ENCODE measurements at regions not wholly inside any gene's neighbourhood (a gene's known extent, or its start where the extent isn't known, plus 50 kb on each side); places are given as distances from the start of the nearest gene placed in this dataset.

DNA sequence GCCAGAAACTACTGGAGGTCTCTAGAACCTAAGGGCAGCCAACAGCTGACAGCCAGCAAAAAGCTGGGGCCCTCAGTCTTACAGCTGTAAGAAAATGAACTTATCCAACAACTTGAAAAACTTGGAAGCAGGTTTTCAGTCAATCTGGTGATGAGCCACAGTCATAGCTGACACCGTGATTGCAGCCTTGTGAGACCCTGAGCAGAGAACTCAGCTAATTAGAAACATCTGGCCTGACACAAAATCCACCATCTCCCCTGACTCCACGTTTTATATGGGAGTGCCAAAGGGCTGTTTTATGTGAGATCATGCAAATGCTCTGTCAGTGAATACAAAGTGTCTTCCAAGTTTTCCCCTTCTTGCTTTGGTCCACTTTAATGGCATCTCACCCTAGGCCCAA, 198.8 kb upstream of the DCAF8L1 start:
- TF ChIP-seq, protein P1, sequence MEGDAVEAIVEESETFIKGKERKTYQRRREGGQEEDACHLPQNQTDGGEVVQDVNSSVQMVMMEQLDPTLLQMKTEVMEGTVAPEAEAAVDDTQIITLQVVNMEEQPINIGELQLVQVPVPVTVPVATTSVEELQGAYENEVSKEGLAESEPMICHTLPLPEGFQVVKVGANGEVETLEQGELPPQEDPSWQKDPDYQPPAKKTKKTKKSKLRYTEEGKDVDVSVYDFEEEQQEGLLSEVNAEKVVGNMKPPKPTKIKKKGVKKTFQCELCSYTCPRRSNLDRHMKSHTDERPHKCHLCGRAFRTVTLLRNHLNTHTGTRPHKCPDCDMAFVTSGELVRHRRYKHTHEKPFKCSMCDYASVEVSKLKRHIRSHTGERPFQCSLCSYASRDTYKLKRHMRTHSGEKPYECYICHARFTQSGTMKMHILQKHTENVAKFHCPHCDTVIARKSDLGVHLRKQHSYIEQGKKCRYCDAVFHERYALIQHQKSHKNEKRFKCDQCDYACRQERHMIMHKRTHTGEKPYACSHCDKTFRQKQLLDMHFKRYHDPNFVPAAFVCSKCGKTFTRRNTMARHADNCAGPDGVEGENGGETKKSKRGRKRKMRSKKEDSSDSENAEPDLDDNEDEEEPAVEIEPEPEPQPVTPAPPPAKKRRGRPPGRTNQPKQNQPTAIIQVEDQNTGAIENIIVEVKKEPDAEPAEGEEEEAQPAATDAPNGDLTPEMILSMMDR (conservative IDR thresholded peaks at IDR 0.05), result no peak
- TF ChIP-seq EZH2 (IDR thresholded peaks at IDR 0.05; ENCODE audit: low read depth), result no peak

All from PC-9 (cell line).